Endodermal cell (in vitro differentiated cells): ENCODE measurements at regions not wholly inside any gene's neighbourhood (a gene's known extent, or its start where the extent isn't known, plus 50 kb on each side); places are given as distances from the start of the nearest gene placed in this dataset.

Source experiments
- DNase-seq: peaks from one replicate; pipeline ENCODE4 v3.0.0-alpha.2; 2017
- H3K27ac ChIP-seq: 2 replicates; pipeline ENCODE4 v1.5.1; 2013; ENCODE audit warnings: mild to moderate bottlenecking, low read depth, low read length, moderate library complexity
- H3K27me3 ChIP-seq: 2 replicates; pipeline ENCODE4 v1.6.1; 2013; ENCODE audit warnings: mild to moderate bottlenecking, low read length, moderate library complexity; ENCODE audit not compliant: insufficient read depth, control insufficient read depth, poor library complexity, severe bottlenecking
- H3K36me3 ChIP-seq: 2 replicates; pipeline ENCODE4 v1.7.0; 2013; ENCODE audit warnings: mild to moderate bottlenecking, low read length, moderate library complexity; ENCODE audit not compliant: control insufficient read depth, insufficient read depth
- H3K4me1 ChIP-seq: one replicate; pipeline ENCODE4 v1.7.0; 2013; ENCODE audit warnings: low read length; ENCODE audit not compliant: control insufficient read depth, insufficient read depth
- H3K4me3 ChIP-seq: 2 replicates; pipeline ENCODE4 v1.5.1; 2013; ENCODE audit warnings: mild to moderate bottlenecking, low read length, moderate library complexity
- H3K9ac ChIP-seq: 2 replicates; pipeline ENCODE4 v1.6.1; 2013; ENCODE audit warnings: mild to moderate bottlenecking, low read length, moderate library complexity; ENCODE audit not compliant: poor library complexity, severe bottlenecking; ENCODE audit errors: extremely low read depth
- H3K9me3 ChIP-seq: 2 replicates; pipeline ENCODE4 v1.6.1; 2013; ENCODE audit warnings: mild to moderate bottlenecking, low read length, moderate library complexity; ENCODE audit not compliant: control insufficient read depth
- H3K27ac Mint-ChIP-seq: 2 replicates; pipeline ENCODE4 v1.8.0; 2020; ENCODE audit warnings: mixed read lengths
- H3K27me3 Mint-ChIP-seq: 2 replicates; pipeline ENCODE4 v1.8.0; 2021; ENCODE audit warnings: mild to moderate bottlenecking, mixed read lengths; ENCODE audit not compliant: insufficient read depth
- H3K36me3 Mint-ChIP-seq: 2 replicates; pipeline ENCODE4 v1.8.0; 2020; ENCODE audit warnings: low read depth, mixed read lengths
- H3K4me1 Mint-ChIP-seq: 2 replicates; pipeline ENCODE4 v1.8.0; 2020; ENCODE audit warnings: mixed read lengths
- H3K4me3 Mint-ChIP-seq: 2 replicates; pipeline ENCODE4 v1.8.0; 2020; ENCODE audit warnings: mild to moderate bottlenecking, moderate library complexity, mixed read lengths
- H3K9me3 Mint-ChIP-seq: 2 replicates; pipeline ENCODE4 v1.8.0; 2020; ENCODE audit warnings: mild to moderate bottlenecking, mixed read lengths
- CTCF ChIP-seq: fragments of 200-600 bp; sonication (generic); conservative IDR thresholded peaks from 2 replicates; pipeline ENCODE4 v1.5.0; 2021; ENCODE audit warnings: antibody characterized with exemption, mild to moderate bottlenecking
- WGBS, 2 experiments: methylation state at CpG; one replicate each; pipeline versions ENCODE4 v1.1.5 to v1.1.7; 2013; ENCODE audit warnings: missing lambda C conversion rate in 2 of 2, mixed read lengths in 1 of 2; ENCODE audit not compliant: insufficient coverage in 1 of 2, insufficient read length in 1 of 2; 5-methylcytosine and 5-hydroxymethylcytosine counted together

DNA sequence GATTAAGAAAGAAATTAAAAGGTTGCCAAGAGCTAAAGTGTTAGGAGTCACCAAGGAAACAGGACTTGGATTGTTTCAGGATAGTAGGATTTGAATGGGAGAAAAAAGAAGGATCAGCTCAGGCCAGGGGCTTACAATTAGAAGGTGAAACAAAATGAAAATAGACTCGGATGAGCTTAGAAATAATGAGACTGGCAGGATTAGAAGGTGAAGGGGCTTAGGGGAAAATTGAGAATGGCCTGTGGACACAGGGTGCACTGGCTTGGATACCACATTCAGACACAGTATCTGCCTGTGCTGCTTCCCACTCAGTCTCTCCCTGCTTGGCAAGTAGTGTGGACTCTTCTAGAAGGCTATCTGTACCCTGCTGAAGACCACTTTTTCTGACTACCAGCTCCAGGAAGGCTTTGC is 206.1 kb upstream of the ATP10A start:
- no peak overlapping the region for H3K4me3 Mint-ChIP-seq

DNA sequence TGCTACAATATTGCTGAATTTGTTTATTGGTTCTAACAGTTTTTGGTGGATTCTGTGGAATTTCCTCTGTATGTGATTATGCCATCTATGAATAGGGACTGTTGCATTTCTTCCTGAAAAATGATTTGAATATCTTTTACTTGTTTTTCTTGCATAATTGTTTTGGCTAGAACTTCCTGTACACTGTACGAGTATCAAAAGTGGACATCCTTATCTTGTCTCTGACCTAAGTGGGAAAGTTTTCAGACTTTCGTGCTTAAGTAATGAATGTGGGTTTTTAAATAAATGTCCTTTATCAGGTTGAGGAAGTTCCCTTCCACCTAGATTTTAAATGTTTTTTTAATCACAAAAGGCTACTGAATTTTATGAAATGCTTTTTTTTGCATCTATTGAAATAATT is 203.8 kb upstream of the ATP10A start:
- Histone ChIP-seq H3K4me1 (no peaks in the 10 kb centered on the region), H3K9ac (no peak overlapping the region), H3K9me3 (no peaks in the 10 kb centered on the region), H3K4me3 (no peak overlapping the region), H3K27ac (no peak overlapping the region), H3K36me3 (no peaks in the 10 kb centered on the region), H3K27me3 (no peaks in the 10 kb centered on the region)
- Mint-ChIP-seq H3K4me3 (no peak overlapping the region), H3K36me3 (no peaks in the 10 kb centered on the region), H3K27ac (no peak overlapping the region), H3K9me3 (no peaks in the 10 kb centered on the region), H3K27me3 (no peaks in the 10 kb centered on the region), H3K4me1 (peaks cover 5% of the 10 kb centered on the region)
- no peak for TF ChIP-seq CTCF
- no peak for DNase-seq
- WGBS, 2 experiments: 86 to 97% methylated on average over 1 to 2 of the region's 2 CpGs

More for the DNA sequence above, 206.1 kb upstream of the ATP10A start:
- H3K4me1 ChIP-seq: no peaks in the 10 kb centered on the region
- no peaks in the 10 kb centered on the region for H3K9me3 ChIP-seq
- Mint-ChIP-seq H3K27ac (no peak overlapping the region), H3K27me3 (no peaks in the 10 kb centered on the region), H3K36me3 (no peaks in the 10 kb centered on the region), H3K9me3 (no peaks in the 10 kb centered on the region), H3K4me1 (peaks cover 5% of the 10 kb centered on the region)
- DNase-seq: no peak
- no peak overlapping the region for H3K4me3 ChIP-seq
- no peak overlapping the region for H3K9ac ChIP-seq
- WGBS, 2 experiments: 60 to 76% methylated on average over 1 of the region's 1 CpG
- no peaks in the 10 kb centered on the region for H3K36me3 ChIP-seq
- H3K27me3 ChIP-seq: no peaks in the 10 kb centered on the region
- H3K27ac ChIP-seq: peak overlapping the region; percentile 74
- no peak for TF ChIP-seq CTCF

DNA sequence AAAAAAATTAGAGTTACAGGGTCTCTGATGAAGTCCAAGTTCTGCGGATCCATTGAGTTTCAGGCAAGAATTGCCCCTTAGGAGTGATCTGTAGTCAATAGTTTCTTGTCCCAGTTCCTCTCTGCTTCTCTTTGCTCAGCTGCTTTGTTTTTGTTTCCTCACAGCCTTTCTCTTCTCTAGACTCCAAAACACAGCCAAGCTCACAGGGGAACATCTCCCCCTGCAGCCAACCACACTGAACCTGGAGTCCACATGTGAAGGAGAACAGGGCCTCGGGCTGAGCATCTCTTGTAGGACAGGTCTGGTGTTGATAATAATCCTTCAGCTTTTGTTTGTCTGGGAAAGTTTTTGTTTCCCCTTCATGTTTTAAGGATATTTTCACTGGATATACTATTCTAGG is 202.6 kb upstream of the ATP10A start:
- peak; percentile 64 for DNase-seq
- peak overlapping the region; percentile 20 for H3K27ac Mint-ChIP-seq
- H3K4me1 Mint-ChIP-seq: peaks cover 5% of the 10 kb centered on the region

More for the DNA sequence above, 202.6 kb upstream of the ATP10A start:
- Mint-ChIP-seq H3K4me3 (no peak overlapping the region), H3K27me3 (no peaks in the 10 kb centered on the region), H3K9me3 (no peaks in the 10 kb centered on the region), H3K36me3 (no peaks in the 10 kb centered on the region)
- Histone ChIP-seq H3K9ac (no peak overlapping the region), H3K27me3 (no peaks in the 10 kb centered on the region), H3K9me3 (no peaks in the 10 kb centered on the region), H3K4me1 (no peaks in the 10 kb centered on the region), H3K27ac (no peak overlapping the region), H3K4me3 (no peak overlapping the region), H3K36me3 (no peaks in the 10 kb centered on the region)
- peak; percentile 64 for TF ChIP-seq CTCF
- 98 to 100% methylated on average over 1 to 2 of the region's 2 CpGs for WGBS, 2 experiments
